Fibroblast of pulmonary artery (primary cell): ENCODE measurements at regions not wholly inside any gene's neighbourhood (a gene's known extent, or its start where the extent isn't known, plus 50 kb on each side); places are given as distances from the start of the nearest gene placed in this dataset.

Experiments used
- DNase-seq: peaks from one replicate; pipeline ENCODE4 v3.0.0-alpha.2; 2010; ENCODE audit warnings: low read depth
- H3K4me3 ChIP-seq: replicated peaks from 2 replicates; pipeline ENCODE4 v1.5.1; 2011; ENCODE audit warnings: low read depth, mild to moderate bottlenecking, control low read depth, low read length, moderate library complexity
- TF ChIP-seq, protein P1 (sequence below): IDR thresholded peaks from 2 replicates; pipeline ENCODE4 v1.5.1; 2011; ENCODE audit warnings: mild to moderate bottlenecking, control low read depth, low read length, inconsistent platforms; ENCODE audit errors: missing control alignments

DNA sequence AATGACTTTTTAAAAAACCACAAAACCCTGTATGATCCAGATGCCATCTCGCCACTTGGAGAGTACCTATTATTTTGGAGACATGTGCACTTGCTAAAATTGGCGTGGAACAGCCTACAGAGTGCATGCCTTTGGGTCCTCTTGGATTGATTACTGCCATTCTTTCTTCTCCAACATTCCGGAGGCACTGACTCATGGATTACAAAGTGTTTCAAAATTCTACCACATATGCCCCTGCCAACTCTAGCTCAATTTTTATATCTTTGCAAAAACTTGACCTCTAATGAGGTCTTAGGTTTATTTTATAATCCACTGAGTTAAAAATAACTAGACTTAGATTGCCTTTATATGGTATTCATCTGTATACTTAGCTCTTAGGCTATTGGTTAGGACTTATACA, 55.8 kb upstream of the KIF5B start:
- TF ChIP-seq, protein P1, sequence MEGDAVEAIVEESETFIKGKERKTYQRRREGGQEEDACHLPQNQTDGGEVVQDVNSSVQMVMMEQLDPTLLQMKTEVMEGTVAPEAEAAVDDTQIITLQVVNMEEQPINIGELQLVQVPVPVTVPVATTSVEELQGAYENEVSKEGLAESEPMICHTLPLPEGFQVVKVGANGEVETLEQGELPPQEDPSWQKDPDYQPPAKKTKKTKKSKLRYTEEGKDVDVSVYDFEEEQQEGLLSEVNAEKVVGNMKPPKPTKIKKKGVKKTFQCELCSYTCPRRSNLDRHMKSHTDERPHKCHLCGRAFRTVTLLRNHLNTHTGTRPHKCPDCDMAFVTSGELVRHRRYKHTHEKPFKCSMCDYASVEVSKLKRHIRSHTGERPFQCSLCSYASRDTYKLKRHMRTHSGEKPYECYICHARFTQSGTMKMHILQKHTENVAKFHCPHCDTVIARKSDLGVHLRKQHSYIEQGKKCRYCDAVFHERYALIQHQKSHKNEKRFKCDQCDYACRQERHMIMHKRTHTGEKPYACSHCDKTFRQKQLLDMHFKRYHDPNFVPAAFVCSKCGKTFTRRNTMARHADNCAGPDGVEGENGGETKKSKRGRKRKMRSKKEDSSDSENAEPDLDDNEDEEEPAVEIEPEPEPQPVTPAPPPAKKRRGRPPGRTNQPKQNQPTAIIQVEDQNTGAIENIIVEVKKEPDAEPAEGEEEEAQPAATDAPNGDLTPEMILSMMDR = no peak
- peak; percentile 62 for DNase-seq
- H3K4me3 ChIP-seq = no peak overlapping the region

DNA sequence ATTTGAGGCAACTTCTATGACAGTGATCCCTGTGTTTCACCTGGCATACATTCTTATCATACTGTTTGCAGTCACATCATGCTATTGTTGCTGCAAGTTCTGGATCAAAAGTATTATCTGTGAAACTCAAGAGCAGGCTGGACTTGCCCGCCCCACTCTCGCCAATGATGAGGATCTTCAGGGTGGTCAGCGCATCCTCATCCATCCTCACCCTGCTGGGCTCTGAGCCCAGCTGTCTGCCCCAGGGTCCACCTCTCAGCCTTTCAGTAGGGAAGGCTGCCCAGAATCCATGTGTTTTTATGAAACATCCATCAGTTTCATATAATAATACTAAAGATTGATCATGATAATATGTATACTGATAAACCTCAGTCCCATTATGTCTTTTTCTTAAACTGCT, 55.4 kb upstream of the KIF5B start:
- no peak overlapping the region for H3K4me3 ChIP-seq
- TF ChIP-seq, protein P1 = no peak
- no peak for DNase-seq

- TF ChIP-seq, protein P1 = no peak
- no peak for DNase-seq
- H3K4me3 ChIP-seq = no peak overlapping the region
These were observed 54.6 kb upstream of the KIF5B start for GRCh38 chr10:32110790-32111189.

DNA sequence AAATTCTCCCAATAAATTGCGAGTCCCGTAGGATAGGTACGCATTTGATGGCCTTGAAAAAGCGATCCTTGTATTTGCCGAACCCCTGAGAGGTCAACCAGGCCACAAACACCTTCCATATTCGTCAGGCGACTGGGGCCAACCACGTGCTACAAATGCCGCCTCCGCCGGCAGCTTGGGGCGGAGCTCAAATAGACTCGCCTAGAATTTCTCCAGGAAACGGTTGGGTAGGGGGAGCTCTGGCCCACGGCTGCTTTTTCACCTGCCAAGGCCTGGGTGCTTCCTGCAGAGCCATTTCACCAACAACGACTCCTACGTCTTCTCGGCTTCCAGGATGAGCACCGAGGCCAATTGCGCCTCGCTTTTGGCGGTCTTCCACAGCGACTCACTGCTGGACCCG, 53.4 kb upstream of the KIF5B start:
- TF ChIP-seq, protein P1 = no peak

More for the DNA sequence above, 53.4 kb upstream of the KIF5B start:
- H3K4me3 ChIP-seq = no peak overlapping the region
- DNase-seq = no peak
